ENCODE measurements at regions not wholly inside any gene's neighbourhood (a gene's known extent, or its start where the extent isn't known, plus 50 kb on each side); places are given as distances from the start of the nearest gene placed in this dataset.

DNA sequence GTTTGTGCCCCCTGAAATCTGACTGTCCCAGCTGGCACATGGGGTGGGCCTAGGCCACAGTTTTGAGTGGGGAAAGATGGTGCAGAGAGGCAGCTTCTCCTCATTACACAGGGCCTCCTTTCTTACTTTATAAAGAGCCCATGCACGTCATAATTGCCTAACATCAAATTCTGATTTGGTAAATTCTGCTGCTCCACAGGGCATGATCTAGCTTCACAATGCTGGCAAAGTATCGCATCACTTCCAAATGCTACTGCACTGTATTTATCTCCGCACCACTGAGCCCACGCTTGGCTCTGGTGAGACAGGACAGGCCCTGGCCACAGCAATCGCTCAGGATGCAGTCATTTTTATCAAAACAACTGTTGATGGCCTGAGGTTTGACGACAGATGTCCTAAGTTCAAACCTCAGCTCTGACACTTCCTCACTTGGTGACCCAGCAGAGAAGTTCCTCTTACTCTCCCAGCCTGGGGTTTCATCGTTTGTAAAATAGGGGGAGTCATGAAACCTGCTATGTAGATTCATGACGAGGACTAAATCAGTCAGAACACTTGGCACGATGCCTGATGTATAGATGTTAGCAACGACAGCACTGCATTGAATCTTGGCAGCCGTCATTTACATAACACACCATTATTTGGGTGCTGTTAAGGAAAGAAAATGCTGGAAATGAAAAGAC, 187.9 kb downstream of the TTLL2 start:
- CTCF ChIA-PET (ENCODE audit: unreplicated experiment), result no interaction called here
- Histone ChIP-seq H3K4me3 (ENCODE audit: low read depth, low read length, poor library complexity, severe bottlenecking) (no peak overlapping the region), H3K27ac (ENCODE audit: low read depth, low read length, poor library complexity, severe bottlenecking) (no peak overlapping the region), H3K9me2 (ENCODE audit: insufficient read depth, low read length) (no peaks in the 10 kb centered on the region), H3K4me1 (ENCODE audit: insufficient read depth, low read length, poor library complexity, severe bottlenecking) (no peaks in the 10 kb centered on the region), H2AFZ (ENCODE audit: low read length) (no peak overlapping the region), H3K36me3 (ENCODE audit: insufficient read depth, low read length) (no peaks in the 10 kb centered on the region), H4K20me1 (ENCODE audit: insufficient read depth, low read length) (no peaks in the 10 kb centered on the region), H3K9me3 (ENCODE audit: low read length) (no peaks in the 10 kb centered on the region), H3K4me2 (ENCODE audit: low read length) (no peak overlapping the region), H3K79me2 (ENCODE audit: insufficient read depth, low read depth, low read length) (no peaks in the 10 kb centered on the region)
- intact Hi-C loops (cut with micrococcal nuclease; ENCODE audit: unreplicated experiment), result no loop called here
- BruUV-seq (replicated peaks), result no TSS peak
- TF ChIP-seq EZH2phosphoT487 (IDR thresholded peaks at IDR 0.05; ENCODE audit: borderline replicate concordance, low read depth, low read length), result no peak
- TF ChIP-seq, protein P1, sequence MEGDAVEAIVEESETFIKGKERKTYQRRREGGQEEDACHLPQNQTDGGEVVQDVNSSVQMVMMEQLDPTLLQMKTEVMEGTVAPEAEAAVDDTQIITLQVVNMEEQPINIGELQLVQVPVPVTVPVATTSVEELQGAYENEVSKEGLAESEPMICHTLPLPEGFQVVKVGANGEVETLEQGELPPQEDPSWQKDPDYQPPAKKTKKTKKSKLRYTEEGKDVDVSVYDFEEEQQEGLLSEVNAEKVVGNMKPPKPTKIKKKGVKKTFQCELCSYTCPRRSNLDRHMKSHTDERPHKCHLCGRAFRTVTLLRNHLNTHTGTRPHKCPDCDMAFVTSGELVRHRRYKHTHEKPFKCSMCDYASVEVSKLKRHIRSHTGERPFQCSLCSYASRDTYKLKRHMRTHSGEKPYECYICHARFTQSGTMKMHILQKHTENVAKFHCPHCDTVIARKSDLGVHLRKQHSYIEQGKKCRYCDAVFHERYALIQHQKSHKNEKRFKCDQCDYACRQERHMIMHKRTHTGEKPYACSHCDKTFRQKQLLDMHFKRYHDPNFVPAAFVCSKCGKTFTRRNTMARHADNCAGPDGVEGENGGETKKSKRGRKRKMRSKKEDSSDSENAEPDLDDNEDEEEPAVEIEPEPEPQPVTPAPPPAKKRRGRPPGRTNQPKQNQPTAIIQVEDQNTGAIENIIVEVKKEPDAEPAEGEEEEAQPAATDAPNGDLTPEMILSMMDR (conservative IDR thresholded peaks at IDR 0.05; ENCODE audit: low read length), result no peak
- POLR2A ChIA-PET, result no interaction called here
- no peak for DNase-seq (ENCODE audit: low spot score)

DNA sequence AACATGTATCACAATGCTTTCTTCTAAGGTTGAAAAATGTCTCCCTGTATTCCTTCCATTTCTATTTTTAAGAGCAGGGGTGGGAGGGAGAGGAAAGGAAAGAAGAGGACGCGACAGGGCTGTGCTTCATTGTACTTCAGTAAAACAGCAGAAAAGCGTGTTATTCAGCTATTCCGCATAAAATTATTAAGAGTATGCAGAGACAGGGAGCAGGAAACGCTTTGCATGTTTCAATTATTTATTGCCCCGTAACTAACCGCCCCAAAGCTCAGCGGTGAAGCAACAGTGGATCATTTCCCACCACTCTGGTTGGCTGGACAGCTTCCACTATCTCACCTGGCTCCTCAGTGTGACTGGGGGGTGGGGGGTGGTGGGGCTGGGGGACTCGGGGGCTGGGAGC, 188.9 kb downstream of the TTLL2 start:
- intact Hi-C loops (cut with micrococcal nuclease; ENCODE audit: unreplicated experiment), result no loop called here
- TF ChIP-seq, protein P1 (conservative IDR thresholded peaks at IDR 0.05; ENCODE audit: low read length), result no peak
- TF ChIP-seq EZH2phosphoT487 (IDR thresholded peaks at IDR 0.05; ENCODE audit: borderline replicate concordance, low read depth, low read length), result no peak
- CTCF ChIA-PET (ENCODE audit: unreplicated experiment), result no interaction called here

DNA sequence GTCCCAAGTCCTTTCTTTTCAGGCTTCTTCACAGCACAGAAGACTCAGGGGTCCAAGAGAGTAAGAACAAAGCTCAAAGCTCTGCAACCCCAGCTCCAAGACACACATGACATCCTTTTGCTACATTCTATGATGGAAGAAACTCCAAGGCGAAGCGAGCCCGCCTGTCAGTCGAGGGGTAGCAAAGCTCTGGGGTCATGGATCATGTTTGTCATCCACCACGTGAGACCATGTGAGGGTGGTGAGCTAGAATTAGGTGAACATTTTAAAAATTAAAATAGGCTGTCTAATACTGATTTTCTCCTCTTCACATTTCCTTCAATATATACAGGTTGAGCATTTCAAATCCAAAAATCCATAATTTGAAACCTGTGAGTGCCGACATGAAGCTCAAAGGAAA, 189.6 kb downstream of the TTLL2 start:
- no peak for DNase-seq (ENCODE audit: low spot score)
- intact Hi-C loops (cut with micrococcal nuclease; ENCODE audit: unreplicated experiment), result no loop called here
- H3K9me2 ChIP-seq (ENCODE audit: insufficient read depth, low read length), result no peaks in the 10 kb centered on the region
- CTCF ChIA-PET (ENCODE audit: unreplicated experiment), result no interaction called here
- no peak overlapping the region for H2AFZ ChIP-seq (ENCODE audit: low read length)
- no peak overlapping the region for H3K4me2 ChIP-seq (ENCODE audit: low read length)
- POLR2A ChIA-PET, result no interaction called here
- H3K27ac ChIP-seq (ENCODE audit: low read depth, low read length, poor library complexity, severe bottlenecking), result no peak overlapping the region
- no peak for TF ChIP-seq EZH2phosphoT487 (IDR thresholded peaks at IDR 0.05; ENCODE audit: borderline replicate concordance, low read depth, low read length)
- TF ChIP-seq, protein P1 (conservative IDR thresholded peaks at IDR 0.05; ENCODE audit: low read length), result no peak
- H4K20me1 ChIP-seq (ENCODE audit: insufficient read depth, low read length), result no peaks in the 10 kb centered on the region
- no peak overlapping the region for H3K4me3 ChIP-seq (ENCODE audit: low read depth, low read length, poor library complexity, severe bottlenecking)
- no peaks in the 10 kb centered on the region for H3K79me2 ChIP-seq (ENCODE audit: insufficient read depth, low read depth, low read length)
- no peaks in the 10 kb centered on the region for H3K9me3 ChIP-seq (ENCODE audit: low read length)
- no peaks in the 10 kb centered on the region for H3K4me1 ChIP-seq (ENCODE audit: insufficient read depth, low read length, poor library complexity, severe bottlenecking)
- no TSS peak for BruUV-seq (replicated peaks)
- no peaks in the 10 kb centered on the region for H3K36me3 ChIP-seq (ENCODE audit: insufficient read depth, low read length)

More for the DNA sequence above, 188.9 kb downstream of the TTLL2 start:
- no peak overlapping the region for H3K27ac ChIP-seq (ENCODE audit: low read depth, low read length, poor library complexity, severe bottlenecking)
- H2AFZ ChIP-seq (ENCODE audit: low read length), result no peak overlapping the region
- no peak overlapping the region for H3K4me3 ChIP-seq (ENCODE audit: low read depth, low read length, poor library complexity, severe bottlenecking)
- POLR2A ChIA-PET, result no interaction called here
- no peaks in the 10 kb centered on the region for H3K79me2 ChIP-seq (ENCODE audit: insufficient read depth, low read depth, low read length)
- no peak overlapping the region for H3K4me2 ChIP-seq (ENCODE audit: low read length)
- H3K4me1 ChIP-seq (ENCODE audit: insufficient read depth, low read length, poor library complexity, severe bottlenecking), result no peaks in the 10 kb centered on the region
- no peak for DNase-seq (ENCODE audit: low spot score)
- BruUV-seq (replicated peaks), result no TSS peak
- no peaks in the 10 kb centered on the region for H4K20me1 ChIP-seq (ENCODE audit: insufficient read depth, low read length)
- H3K9me2 ChIP-seq (ENCODE audit: insufficient read depth, low read length), result no peaks in the 10 kb centered on the region
- no peaks in the 10 kb centered on the region for H3K9me3 ChIP-seq (ENCODE audit: low read length)
- H3K36me3 ChIP-seq (ENCODE audit: insufficient read depth, low read length), result no peaks in the 10 kb centered on the region
